ENCODE measurements at regions not wholly inside any gene's neighbourhood (a gene's known extent, or its start where the extent isn't known, plus 50 kb on each side); places are given as distances from the start of the nearest gene placed in this dataset.

GRCh38 chr2:7288484-7288883 is 371.3 kb downstream of the RNF144A start:
- Histone ChIP-seq H3K9ac (ENCODE audit: low read length) (no peak overlapping the region), H3F3A (ENCODE audit: insufficient read depth, low read length, poor library complexity, severe bottlenecking) (no peaks in the 10 kb centered on the region), H3K79me2 (replicated peaks; ENCODE audit: insufficient read depth, low read length) (no peaks in the 10 kb centered on the region), H3K9me2 (ENCODE audit: insufficient read depth, low read length) (no peaks in the 10 kb centered on the region), H3K4me2 (ENCODE audit: low read length) (no peak overlapping the region), H3K4me3 (ENCODE audit: low read length) (no peak overlapping the region), H3K27ac (ENCODE audit: low read length) (no peak overlapping the region), H3K9me3 (ENCODE audit: low read length) (no peaks in the 10 kb centered on the region), H4K20me1 (ENCODE audit: insufficient read depth) (no peaks in the 10 kb centered on the region), H3K27me3 (ENCODE audit: insufficient read depth, low read depth, low read length) (no peaks in the 10 kb centered on the region), H2AFZ (ENCODE audit: low read depth, low read length) (no peak overlapping the region), H3K36me3 (ENCODE audit: insufficient read depth, low read length) (no peaks in the 10 kb centered on the region)
- no peak for TF ChIP-seq TAF1 (IDR thresholded peaks at IDR 0.05; ENCODE audit: low read depth)
- TF ChIP-seq CTCF (IDR thresholded peaks at IDR 0.05; ENCODE audit: poor library complexity, severe bottlenecking) = no peak
- no peak for TF ChIP-seq EP300 (conservative IDR thresholded peaks at IDR 0.05; ENCODE audit: poor library complexity, severe bottlenecking)
- no peak for TF ChIP-seq EZH2 (IDR thresholded peaks at IDR 0.05; ENCODE audit: borderline replicate concordance, insufficient read depth, low read length, poor library complexity, severe bottlenecking)
- no peak for TF ChIP-seq RAD21 (conservative IDR thresholded peaks at IDR 0.05)
- TF ChIP-seq POLR2AphosphoS5 (IDR thresholded peaks at IDR 0.05) = no peak

- Histone ChIP-seq H3K79me2 (replicated peaks; ENCODE audit: insufficient read depth, low read length) (no peaks in the 10 kb centered on the region), H2AFZ (ENCODE audit: low read depth, low read length) (no peak overlapping the region), H3K27ac (ENCODE audit: low read length) (no peak overlapping the region), H3K4me3 (ENCODE audit: low read length) (no peak overlapping the region), H3K36me3 (ENCODE audit: insufficient read depth, low read length) (no peaks in the 10 kb centered on the region), H3F3A (ENCODE audit: insufficient read depth, low read length, poor library complexity, severe bottlenecking) (no peaks in the 10 kb centered on the region), H3K9me3 (ENCODE audit: low read length) (no peaks in the 10 kb centered on the region), H3K9me2 (ENCODE audit: insufficient read depth, low read length) (no peaks in the 10 kb centered on the region), H3K9ac (ENCODE audit: low read length) (no peak overlapping the region), H3K4me2 (ENCODE audit: low read length) (no peak overlapping the region), H3K27me3 (ENCODE audit: insufficient read depth, low read depth, low read length) (no peaks in the 10 kb centered on the region), H4K20me1 (ENCODE audit: insufficient read depth) (no peaks in the 10 kb centered on the region)
- TF ChIP-seq CTCF (IDR thresholded peaks at IDR 0.05; ENCODE audit: poor library complexity, severe bottlenecking) = no peak
- no peak for TF ChIP-seq RAD21 (conservative IDR thresholded peaks at IDR 0.05)
- no peak for TF ChIP-seq SMC3 (conservative IDR thresholded peaks at IDR 0.05; ENCODE audit: poor library complexity)
- TF ChIP-seq REST (IDR thresholded peaks at IDR 0.05; ENCODE audit: borderline replicate concordance) = no peak
- no peak for TF ChIP-seq EZH2 (IDR thresholded peaks at IDR 0.05; ENCODE audit: borderline replicate concordance, insufficient read depth, low read length, poor library complexity, severe bottlenecking)
Measured at GRCh38 chr2:7289697-7290096, 372.5 kb downstream of the RNF144A start.

All from neural cell (in vitro differentiated cells).